Endothelial cell (in vitro differentiated cells): ENCODE measurements at regions not wholly inside any gene's neighbourhood (a gene's known extent, or its start where the extent isn't known, plus 50 kb on each side); places are given as distances from the start of the nearest gene placed in this dataset.

Source experiments
- DNase-seq: peaks from one replicate; pipeline ENCODE4 v3.0.0; 2021; ENCODE audit warnings: low spot score
- H3K27ac Mint-ChIP-seq: one replicate; pipeline ENCODE4 v1.8.0; 2021; ENCODE audit warnings: mixed read lengths, inconsistent platforms; ENCODE audit not compliant: unreplicated experiment
- H3K27me3 Mint-ChIP-seq: one replicate; pipeline ENCODE4 v1.8.0; 2021; ENCODE audit warnings: mild to moderate bottlenecking, moderate library complexity, mixed read lengths, inconsistent platforms; ENCODE audit not compliant: unreplicated experiment
- H3K36me3 Mint-ChIP-seq: one replicate; pipeline ENCODE4 v1.8.0; 2021; ENCODE audit warnings: mild to moderate bottlenecking, low read depth, mixed read lengths, inconsistent platforms; ENCODE audit not compliant: unreplicated experiment
- H3K4me1 Mint-ChIP-seq: one replicate; pipeline ENCODE4 v1.8.0; 2021; ENCODE audit warnings: mild to moderate bottlenecking, mixed read lengths, inconsistent platforms; ENCODE audit not compliant: unreplicated experiment
- H3K4me3 Mint-ChIP-seq: one replicate; pipeline ENCODE4 v1.8.0; 2021; ENCODE audit warnings: mild to moderate bottlenecking, mixed read lengths, inconsistent platforms; ENCODE audit not compliant: unreplicated experiment
- H3K9me3 Mint-ChIP-seq: one replicate; pipeline ENCODE4 v1.8.0; 2021; ENCODE audit warnings: mixed read lengths, inconsistent platforms; ENCODE audit not compliant: unreplicated experiment
- CTCF ChIP-seq: fragments of 200-600 bp; sonication (generic); IDR thresholded peaks from one replicate; pipeline ENCODE4 v1.5.0; 2021; ENCODE audit warnings: antibody characterized with exemption; ENCODE audit not compliant: unreplicated experiment

- Mint-ChIP-seq H3K4me1 (no peaks in the 10 kb centered on the region), H3K27ac (no peak overlapping the region), H3K36me3 (no peaks in the 10 kb centered on the region), H3K27me3 (no peaks in the 10 kb centered on the region), H3K9me3 (no peaks in the 10 kb centered on the region), H3K4me3 (no peak overlapping the region)
- no peak for TF ChIP-seq CTCF
- no peak for DNase-seq
Measured at GRCh38 chr3:86168512-86168911, 822.4 kb downstream of the VGLL3 start.

- Mint-ChIP-seq H3K4me3 (no peak overlapping the region), H3K27me3 (no peaks in the 10 kb centered on the region), H3K36me3 (no peaks in the 10 kb centered on the region), H3K4me1 (no peaks in the 10 kb centered on the region), H3K9me3 (no peaks in the 10 kb centered on the region), H3K27ac (no peak overlapping the region)
- no peak for DNase-seq
- no peak for TF ChIP-seq CTCF
Measured at GRCh38 chr3:86162521-86162920, 828.4 kb downstream of the VGLL3 start.

- Mint-ChIP-seq H3K36me3 (no peaks in the 10 kb centered on the region), H3K4me3 (no peak overlapping the region), H3K9me3 (no peaks in the 10 kb centered on the region), H3K4me1 (no peaks in the 10 kb centered on the region), H3K27me3 (no peaks in the 10 kb centered on the region), H3K27ac (no peak overlapping the region)
- no peak for DNase-seq
- TF ChIP-seq CTCF: no peak
Measured at GRCh38 chr3:86161493-86161892, 829.5 kb downstream of the VGLL3 start.

- Mint-ChIP-seq H3K4me1 (no peaks in the 10 kb centered on the region), H3K27ac (no peak overlapping the region)
- no peak for TF ChIP-seq CTCF
Measured at GRCh38 chr3:86152620-86153019, 838.3 kb downstream of the VGLL3 start.

GRCh38 chr3:86149054-86149453 is 841.9 kb downstream of the VGLL3 start:
- H3K27me3 Mint-ChIP-seq: peaks cover 4% of the 10 kb centered on the region
- TF ChIP-seq CTCF: no peak
- H3K27ac Mint-ChIP-seq: no peak overlapping the region
- no peaks in the 10 kb centered on the region for H3K4me1 Mint-ChIP-seq
- H3K36me3 Mint-ChIP-seq: no peaks in the 10 kb centered on the region
- H3K4me3 Mint-ChIP-seq: no peak overlapping the region
- no peak for DNase-seq
- no peaks in the 10 kb centered on the region for H3K9me3 Mint-ChIP-seq

More at GRCh38 chr3:86152620-86153019, 838.3 kb downstream of the VGLL3 start:
- no peaks in the 10 kb centered on the region for H3K9me3 Mint-ChIP-seq
- H3K4me3 Mint-ChIP-seq: no peak overlapping the region
- DNase-seq: no peak
- H3K36me3 Mint-ChIP-seq: no peaks in the 10 kb centered on the region
- H3K27me3 Mint-ChIP-seq: peaks cover 4% of the 10 kb centered on the region
